G401 (cell line): ENCODE measurements at regions not wholly inside any gene's neighbourhood (a gene's known extent, or its start where the extent isn't known, plus 50 kb on each side); places are given as distances from the start of the nearest gene placed in this dataset.

Experiments
- DNase-seq: peaks from one replicate; pipeline ENCODE4 v3.0.0-alpha.2; 2015; ENCODE audit warnings: low spot score
- in situ Hi-C: cut with HindIII; loops from 2 replicates; pipeline ENCODE4 v1.10.0; 2016; ENCODE audit warnings: low sequenced_read_pairs, mixed read lengths

- DNase-seq: no peak
- in situ Hi-C loops: no loop called here
These were observed 303.8 kb downstream of the IPO8 start for GRCh38 chr12:30391766-30392366.

- no peak for DNase-seq
- in situ Hi-C loops: no loop called here
These were observed 310.0 kb downstream of the IPO8 start for GRCh38 chr12:30385706-30386105.

- DNase-seq: no peak
- in situ Hi-C loops: no loop called here
These were observed 310.7 kb downstream of the IPO8 start for GRCh38 chr12:30384976-30385375.

- no peak for DNase-seq
- in situ Hi-C loops: no loop called here
These were observed 317.4 kb downstream of the IPO8 start for GRCh38 chr12:30378307-30378706.

- no peak for DNase-seq
- in situ Hi-C loops: no loop called here
These were observed 330.8 kb downstream of the IPO8 start for GRCh38 chr12:30364822-30365221.

- in situ Hi-C loops: no loop called here
- DNase-seq: no peak
These were observed 334.5 kb downstream of the IPO8 start for GRCh38 chr12:30361145-30361544.

- DNase-seq: no peak
- in situ Hi-C loops: no loop called here
These were observed 337.0 kb downstream of the IPO8 start for GRCh38 chr12:30358671-30359070.

GRCh38 chr12:30357766-30358490 lies 337.7 kb downstream of the IPO8 start:
- DNase-seq: no peak
- in situ Hi-C loops: no loop called here

- in situ Hi-C loops: no loop called here
- DNase-seq: no peak
These were observed 349.8 kb downstream of the IPO8 start for GRCh38 chr12:30345744-30346471.

GRCh38 chr12:30330565-30330964 lies 365.1 kb downstream of the IPO8 start:
- no peak for DNase-seq
- in situ Hi-C loops: no loop called here

GRCh38 chr12:30329281-30329680 lies 366.4 kb downstream of the IPO8 start:
- in situ Hi-C loops: no loop called here
- no peak for DNase-seq

GRCh38 chr12:30323008-30323407 lies 372.7 kb downstream of the IPO8 start:
- DNase-seq: no peak
- in situ Hi-C loops: no loop called here

- in situ Hi-C loops: no loop called here
- DNase-seq: no peak
These were observed 375.1 kb downstream of the IPO8 start for GRCh38 chr12:30320561-30320960.

- in situ Hi-C loops: no loop called here
These were observed 381.1 kb downstream of the IPO8 start for GRCh38 chr12:30314506-30315100.

GRCh38 chr12:30308010-30308717 lies 387.5 kb downstream of the IPO8 start:
- in situ Hi-C loops: no loop called here
- no peak for DNase-seq

More at GRCh38 chr12:30314506-30315100, 381.1 kb downstream of the IPO8 start:
- no peak for DNase-seq

GRCh38 chr12:30304528-30304927 lies 391.1 kb downstream of the IPO8 start:
- DNase-seq: no peak
- in situ Hi-C loops: no loop called here

- no peak for DNase-seq
- in situ Hi-C loops: no loop called here
These were observed 394.4 kb downstream of the IPO8 start for GRCh38 chr12:30301291-30301690.

GRCh38 chr12:30296486-30296885 lies 399.2 kb downstream of the IPO8 start:
- in situ Hi-C loops: no loop called here
- no peak for DNase-seq

GRCh38 chr12:30286345-30286926 lies 409.2 kb downstream of the IPO8 start:
- DNase-seq: peak; percentile 5
- in situ Hi-C loops: no loop called here
